GM23338 (cell line): ENCODE measurements at regions not wholly inside any gene's neighbourhood (a gene's known extent, or its start where the extent isn't known, plus 50 kb on each side); places are given as distances from the start of the nearest gene placed in this dataset.

Experiments
- ATAC-seq: fragments of 200-7000 bp; cut with Tn5 transposase; 3 replicates; pipeline ENCODE4 v1.9.1; 2020
- DNase-seq: peaks from one replicate; pipeline ENCODE4 v3.0.0-alpha.2; 2015; ENCODE audit warnings: low spot score
- H2AFZ ChIP-seq: fragments of 200-600 bp; sonication (generic); 2 replicates; pipeline ENCODE4 v1.8.0; 2016; ENCODE audit warnings: antibody characterized with exemption, mild to moderate bottlenecking, moderate library complexity
- H3F3A ChIP-seq: fragments of 200-600 bp; sonication (generic); replicated peaks from 2 replicates; pipeline ENCODE4 v1.8.0; 2017; ENCODE audit warnings: antibody characterized with exemption, mixed run types, low read depth
- H3K27ac ChIP-seq: fragments of 200-600 bp; sonication (generic); 2 replicates; pipeline ENCODE4 v1.6.1; 2016; ENCODE audit warnings: low read depth
- H3K27me3 ChIP-seq: fragments of 200-600 bp; sonication (generic); 2 replicates; pipeline ENCODE4 v1.8.0; 2016; ENCODE audit warnings: mild to moderate bottlenecking, mixed run types, moderate library complexity; ENCODE audit not compliant: insufficient read depth
- H3K36me3 ChIP-seq: fragments of 200-600 bp; sonication (generic); 2 replicates; pipeline ENCODE4 v1.8.0; 2016; ENCODE audit warnings: mild to moderate bottlenecking; ENCODE audit not compliant: insufficient read depth
- H3K4me1 ChIP-seq: fragments of 200-600 bp; sonication (generic); 2 replicates; pipeline ENCODE4 v1.8.0; 2016; ENCODE audit warnings: mild to moderate bottlenecking, moderate library complexity; ENCODE audit not compliant: insufficient read depth
- H3K4me2 ChIP-seq: fragments of 200-600 bp; sonication (generic); 2 replicates; pipeline ENCODE4 v1.7.1; 2017; ENCODE audit warnings: mixed run types
- H3K4me3 ChIP-seq: fragments of 200-600 bp; sonication (generic); 2 replicates; pipeline ENCODE4 v1.6.1; 2016; ENCODE audit warnings: mixed run types
- H3K79me2 ChIP-seq: fragments of 200-600 bp; sonication (generic); replicated peaks from 2 replicates; pipeline ENCODE4 v1.8.0; 2017; ENCODE audit warnings: mild to moderate bottlenecking; ENCODE audit not compliant: insufficient read depth
- H3K9me2 ChIP-seq: fragments of 200-600 bp; sonication (generic); 2 replicates; pipeline ENCODE4 v1.8.0; 2017; ENCODE audit not compliant: insufficient read depth
- H4K20me1 ChIP-seq: fragments of 200-600 bp; sonication (generic); replicated peaks from 2 replicates; pipeline ENCODE4 v1.8.0; 2017; ENCODE audit warnings: mild to moderate bottlenecking; ENCODE audit not compliant: insufficient read depth
- H3K27ac Mint-ChIP-seq: 2 replicates; pipeline ENCODE4 v1.8.0; 2020; ENCODE audit warnings: inconsistent platforms, mild to moderate bottlenecking, moderate library complexity, mixed read lengths
- H3K27me3 Mint-ChIP-seq: 3 replicates; pipeline ENCODE4 v1.8.0; 2022; ENCODE audit warnings: low read depth, mild to moderate bottlenecking, moderate library complexity, mixed read lengths, inconsistent platforms; ENCODE audit not compliant: insufficient read depth, poor library complexity
- H3K36me3 Mint-ChIP-seq: 3 replicates; pipeline ENCODE4 v1.8.0; 2021; ENCODE audit warnings: low read depth, mild to moderate bottlenecking, inconsistent platforms, moderate library complexity, mixed read lengths
- H3K4me1 Mint-ChIP-seq: 3 replicates; pipeline ENCODE4 v1.8.0; 2020; ENCODE audit warnings: mild to moderate bottlenecking, inconsistent platforms, mixed read lengths
- H3K4me3 Mint-ChIP-seq: 3 replicates; pipeline ENCODE4 v1.8.0; 2021; ENCODE audit warnings: moderate library complexity, mild to moderate bottlenecking, inconsistent platforms, mixed read lengths
- H3K9me3 Mint-ChIP-seq: 3 replicates; pipeline ENCODE4 v1.8.0; 2020; ENCODE audit warnings: moderate library complexity, mild to moderate bottlenecking, inconsistent platforms, mixed read lengths
- CREB1 ChIP-seq: fragments of 250-450 bp; sonication (Bioruptor Pico); IDR thresholded peaks from 2 replicates; pipeline ENCODE4 v1.5.0; 2020; ENCODE audit warnings: low read depth, mild to moderate bottlenecking, moderate library complexity
- CTCF ChIP-seq, 2 experiments: fragments of 200-600 bp in 1 of 2; sonication (generic) in 1 of 2; conservative IDR thresholded peaks; 2 replicates each; pipeline versions ENCODE4 v1.5.1 to v1.6.1; 2016 to 2017; ENCODE audit warnings: antibody characterized with exemption in 2 of 2, low read depth in 2 of 2, mild to moderate bottlenecking in 2 of 2, moderate library complexity in 1 of 2
- EZH2 ChIP-seq: fragments of 200-600 bp; sonication (generic); IDR thresholded peaks from one replicate; pipeline ENCODE4 v1.8.0; 2017; ENCODE audit warnings: antibody characterized with exemption, mild to moderate bottlenecking, low read depth; ENCODE audit not compliant: unreplicated experiment
- EZH2phosphoT487 ChIP-seq: fragments of 200-600 bp; sonication (generic); IDR thresholded peaks from one replicate; pipeline ENCODE4 v1.8.1; 2018; ENCODE audit warnings: antibody characterized with exemption; ENCODE audit not compliant: unreplicated experiment
- JUNB ChIP-seq: IDR thresholded peaks from one replicate; pipeline ENCODE4 v1.6.1; 2016; ENCODE audit warnings: antibody characterized with exemption; ENCODE audit not compliant: unreplicated experiment
- NANOG ChIP-seq: IDR thresholded peaks from 2 replicates; pipeline ENCODE4 v1.6.1; 2016; ENCODE audit warnings: antibody characterized with exemption, borderline replicate concordance
- POLR2AphosphoS5 ChIP-seq: IDR thresholded peaks from 2 replicates; pipeline ENCODE4 v1.6.1; 2016; ENCODE audit warnings: antibody characterized with exemption, low read depth
- REST ChIP-seq: IDR thresholded peaks from one replicate; pipeline ENCODE4 v1.6.1; 2018; ENCODE audit warnings: antibody characterized with exemption; ENCODE audit not compliant: unreplicated experiment
- STAT1 ChIP-seq: IDR thresholded peaks from one replicate; pipeline ENCODE4 v1.6.1; 2016; ENCODE audit warnings: antibody characterized with exemption; ENCODE audit not compliant: unreplicated experiment
- ZNF331 ChIP-seq: fragments of 250-450 bp; sonication (Bioruptor Pico); IDR thresholded peaks from 2 replicates; pipeline ENCODE4 v1.5.0; 2020; ENCODE audit warnings: low read depth, mild to moderate bottlenecking, moderate library complexity
- ZNF462 ChIP-seq: fragments of 250-450 bp; sonication (Bioruptor Pico); IDR thresholded peaks from 2 replicates; pipeline ENCODE4 v1.5.0; 2020; ENCODE audit warnings: mild to moderate bottlenecking, moderate library complexity

- Histone ChIP-seq H3K9me2 (peaks cover 6% of the 10 kb centered on the region; the same call in 1 of the 2 replicates), H3K4me3 (no peak overlapping the region), H3K27me3 (no peaks in the 10 kb centered on the region), H3K79me2 (no peaks in the 10 kb centered on the region), H3K4me2 (no peak overlapping the region), H4K20me1 (no peaks in the 10 kb centered on the region), H3K27ac (no peak overlapping the region), H2AFZ (no peak overlapping the region), H3K36me3 (no peaks in the 10 kb centered on the region), H3K4me1 (peaks cover 5% of the 10 kb centered on the region; the same call in 1 of the 2 replicates), H3F3A (no peaks in the 10 kb centered on the region)
- H3K9me3 Mint-ChIP-seq, result peaks cover 16% of the 10 kb centered on the region; the same call in 1 of the 3 replicates
- no peak for TF ChIP-seq EZH2phosphoT487
- no peaks in the 10 kb centered on the region for H3K36me3 Mint-ChIP-seq
- H3K27me3 Mint-ChIP-seq, result peaks cover 5% of the 10 kb centered on the region
- H3K27ac Mint-ChIP-seq, result no peak overlapping the region
- H3K4me3 Mint-ChIP-seq, result no peak overlapping the region
- DNase-seq (no peak), ATAC-seq (no peak)
- H3K4me1 Mint-ChIP-seq, result peaks cover 16% of the 10 kb centered on the region
Measured at GRCh38 chr13:71054358-71054757, 812.6 kb downstream of the DACH1 start.

- Histone ChIP-seq H3K27ac (no peak overlapping the region), H3K9me2 (peaks cover 6% of the 10 kb centered on the region; the same call in 1 of the 2 replicates), H3K79me2 (no peaks in the 10 kb centered on the region), H3K4me2 (no peak overlapping the region), H4K20me1 (no peaks in the 10 kb centered on the region), H3F3A (no peaks in the 10 kb centered on the region), H3K4me1 (peaks cover 14% of the 10 kb centered on the region; the same call in 1 of the 2 replicates), H3K27me3 (no peaks in the 10 kb centered on the region), H2AFZ (no peak overlapping the region), H3K4me3 (no peak overlapping the region), H3K36me3 (no peaks in the 10 kb centered on the region)
- no peak overlapping the region for H3K27ac Mint-ChIP-seq
- peaks cover 16% of the 10 kb centered on the region; the same call in 1 of the 3 replicates for H3K9me3 Mint-ChIP-seq
- H3K27me3 Mint-ChIP-seq, result peaks cover 5% of the 10 kb centered on the region
- peaks cover 33% of the 10 kb centered on the region for H3K4me1 Mint-ChIP-seq
- DNase-seq (no peak), ATAC-seq (no peak)
- H3K36me3 Mint-ChIP-seq, result no peaks in the 10 kb centered on the region
- H3K4me3 Mint-ChIP-seq, result no peak overlapping the region
- TF ChIP-seq STAT1 (no peak), JUNB (no peak), CTCF (conservative IDR thresholded peaks at IDR 0.05; ENCODE audit: low read depth in 2 of 2) (no peak), ZNF462 (no peak), POLR2AphosphoS5 (no peak), REST (no peak), CREB1 (CRISPR knock-in tag) (no peak), EZH2phosphoT487 (no peak), EZH2 (no peak), NANOG (no peak), ZNF331 (no peak)
Measured at GRCh38 chr13:71051573-71051972, 815.4 kb downstream of the DACH1 start.
